GM18502 (cell line): ENCODE measurements at regions not wholly inside any gene's neighbourhood (a gene's known extent, or its start where the extent isn't known, plus 50 kb on each side); places are given as distances from the start of the nearest gene placed in this dataset.
"Not testable (repeated sequence)": the region's sequence is repeated elsewhere in the genome, so short reads cannot be mapped to it uniquely, and the experiment has no call there.

ENCODE experiments used
- ATAC-seq: cut with Tn5 transposase; IDR thresholded peaks from one replicate; pipeline ENCODE4 v1.9.1; 2021; ENCODE audit warnings: mild to moderate bottlenecking; ENCODE audit not compliant: unreplicated experiment, poor library complexity

GRCh38 chr5:10133830-10134229, 115.9 kb downstream of the ATPSCKMT start:
- no peak for ATAC-seq

DNA sequence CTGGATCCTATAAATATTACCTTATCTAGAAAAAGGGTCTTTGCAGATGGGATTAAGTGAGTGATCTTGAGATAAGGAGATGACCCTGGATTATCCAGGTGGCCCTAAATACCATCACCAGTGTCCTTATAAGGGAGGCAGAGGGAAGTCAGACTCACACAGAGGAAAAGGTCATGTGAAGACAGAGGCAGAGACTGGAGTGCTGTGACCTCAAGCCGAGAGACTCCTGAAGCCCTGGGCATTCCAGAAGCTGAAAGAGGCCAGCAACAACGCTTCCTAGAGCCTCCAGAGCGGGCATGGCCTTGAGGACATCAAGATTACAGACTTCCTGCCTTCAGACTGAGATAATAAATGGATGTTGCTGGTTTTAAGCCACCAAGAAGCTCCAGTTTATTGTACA, 118.8 kb downstream of the ATPSCKMT start:
- ATAC-seq, result no peak

- no peak for ATAC-seq
Observed at GRCh38 chr5:10126900-10127299, 122.8 kb downstream of the ATPSCKMT start.

DNA sequence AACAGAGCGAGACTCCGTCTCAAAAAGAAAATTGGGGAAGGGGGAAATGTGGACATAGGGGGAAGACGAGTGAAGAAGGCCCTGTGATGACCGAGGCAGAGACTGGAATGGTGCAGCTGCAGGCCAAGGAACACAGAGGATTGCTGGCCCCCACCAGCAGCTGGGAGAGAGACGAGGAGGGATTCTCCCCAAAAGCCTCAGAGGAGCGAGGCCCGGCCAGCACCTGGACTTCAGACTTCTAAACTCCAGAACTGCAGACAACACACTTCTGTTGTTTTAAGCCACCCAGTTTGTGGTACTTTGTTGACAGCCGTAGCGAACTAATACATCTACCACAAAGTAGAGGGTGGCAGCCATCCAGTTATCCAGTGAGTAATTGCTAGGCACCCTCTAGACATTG, 124.6 kb downstream of the ATPSCKMT start:
- no peak for ATAC-seq

DNA sequence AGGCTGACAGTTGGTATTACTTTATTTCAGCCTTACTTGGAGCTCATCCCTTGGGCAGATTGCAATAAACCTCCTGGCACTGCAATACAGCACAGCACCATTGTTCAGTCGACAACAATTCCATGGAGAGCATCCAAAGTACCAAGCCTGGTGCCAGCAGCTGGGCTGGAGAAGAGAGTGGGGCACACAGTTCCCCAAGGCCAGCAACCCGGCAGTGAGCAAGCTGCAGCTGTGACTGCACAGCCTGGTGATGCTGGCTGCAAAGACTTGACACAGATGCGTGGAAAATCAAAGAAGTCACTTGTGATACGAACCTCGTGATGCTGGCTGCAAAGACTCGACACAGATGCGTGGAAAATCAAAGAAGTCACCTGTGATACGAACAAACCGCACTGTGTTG, 125.4 kb downstream of the ATPSCKMT start:
- no peak for ATAC-seq

DNA sequence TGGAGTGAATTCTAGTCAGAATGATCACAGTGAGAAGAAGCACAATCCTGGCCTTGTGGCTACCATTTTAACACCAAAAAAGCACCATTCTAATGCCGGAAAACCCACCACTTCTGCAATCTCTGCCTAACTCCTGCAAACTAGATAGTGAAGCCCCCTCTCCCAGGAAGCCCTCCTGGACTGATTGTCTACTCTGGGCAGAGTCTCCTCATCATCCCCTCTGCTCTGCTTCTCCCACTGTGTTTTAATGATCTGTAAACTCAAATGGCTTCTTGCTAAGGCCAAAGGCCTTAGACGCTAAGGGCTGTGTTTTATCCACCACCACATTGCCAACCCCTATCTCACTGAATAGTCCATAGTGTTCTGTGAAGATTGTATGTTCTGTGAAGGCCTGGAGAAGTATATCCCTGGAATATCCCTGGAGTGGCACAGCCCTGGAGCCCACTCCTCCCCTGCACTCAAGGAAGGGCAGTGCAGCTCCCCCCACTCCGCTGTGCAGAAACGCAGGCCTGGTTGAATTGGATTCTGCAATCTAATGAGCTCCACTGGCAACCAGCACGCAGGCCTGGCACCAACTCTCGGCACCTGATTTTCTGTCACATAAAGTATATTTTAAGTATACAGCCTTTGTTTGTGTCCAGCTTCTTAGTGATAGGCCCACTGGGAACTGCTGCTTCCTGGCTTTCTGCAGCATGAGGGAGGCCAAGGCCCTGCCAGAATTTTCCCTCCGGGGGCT, 126.3 kb downstream of the ATPSCKMT start:
- no peak for ATAC-seq

- ATAC-seq, result no peak
Observed at GRCh38 chr5:10122076-10122726, 127.5 kb downstream of the ATPSCKMT start.

DNA sequence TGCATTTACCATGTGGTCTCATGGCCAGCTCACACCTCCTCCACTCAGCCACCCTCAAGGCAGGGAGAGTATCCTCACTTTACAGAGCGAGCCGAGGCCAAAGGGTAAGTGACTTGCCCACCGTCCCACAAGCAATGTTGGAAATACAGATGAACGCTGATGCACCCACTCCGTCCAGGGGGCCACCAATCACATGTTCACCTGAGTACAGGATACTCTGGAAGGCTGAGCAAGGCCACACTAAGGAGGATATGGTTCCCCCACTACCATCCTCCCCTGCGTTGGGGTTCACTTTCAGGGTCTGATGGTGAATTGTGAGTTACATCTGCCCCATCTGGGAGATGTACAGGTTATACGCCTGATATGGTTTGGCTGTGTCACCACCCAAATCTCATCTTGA, 128.8 kb downstream of the ATPSCKMT start:
- no peak for ATAC-seq

DNA sequence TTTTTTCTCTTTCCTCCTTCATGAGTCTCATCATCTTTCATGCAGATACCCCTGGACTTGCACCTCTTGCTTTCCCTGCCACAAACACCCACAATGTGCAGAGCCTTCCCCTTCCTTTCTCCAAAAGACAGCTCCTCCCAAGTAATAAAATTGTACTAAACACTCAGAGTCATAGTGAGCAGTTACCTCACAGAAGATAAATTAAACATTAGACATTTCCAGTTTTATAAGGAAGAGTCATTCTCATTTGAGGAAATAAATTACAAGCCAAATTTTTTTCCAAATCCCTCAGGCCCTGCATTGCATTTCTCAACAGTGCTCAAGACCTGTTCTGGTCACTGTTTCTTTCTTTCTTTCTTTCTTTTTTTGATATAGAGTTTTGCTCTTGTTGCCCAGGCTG, 131.5 kb downstream of the ATPSCKMT start:
- no peak for ATAC-seq

- ATAC-seq, result no peak
Observed at GRCh38 chr5:10116594-10116993, 133.1 kb downstream of the ATPSCKMT start.

GRCh38 chr5:10115669-10116068, 134.0 kb downstream of the ATPSCKMT start:
- ATAC-seq, result no peak

GRCh38 chr5:10111571-10111970, 138.1 kb downstream of the ATPSCKMT start:
- ATAC-seq, result peak; percentile 82

DNA sequence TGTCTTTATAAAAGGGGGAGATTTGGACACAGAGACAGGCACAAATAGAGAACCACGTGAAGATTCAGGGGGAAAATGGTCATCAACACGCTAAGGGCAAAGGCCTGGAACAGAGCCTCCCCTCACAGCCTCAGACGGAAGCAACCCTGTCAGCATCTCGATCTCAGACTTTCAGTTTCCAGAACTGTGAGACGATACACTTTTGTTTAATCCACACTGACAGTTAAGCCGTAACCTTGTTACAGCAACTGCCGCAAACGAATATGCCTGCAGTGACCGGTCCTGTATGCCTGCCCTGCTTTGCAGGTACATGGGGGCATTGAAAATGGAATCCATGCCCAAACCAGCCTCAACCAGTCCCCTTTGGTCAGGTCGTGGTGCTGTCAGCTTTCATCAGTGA, 139.5 kb downstream of the ATPSCKMT start:
- ATAC-seq, result no peak

- no peak for ATAC-seq
Observed at GRCh38 chr5:10109299-10109698, 140.4 kb downstream of the ATPSCKMT start.

DNA sequence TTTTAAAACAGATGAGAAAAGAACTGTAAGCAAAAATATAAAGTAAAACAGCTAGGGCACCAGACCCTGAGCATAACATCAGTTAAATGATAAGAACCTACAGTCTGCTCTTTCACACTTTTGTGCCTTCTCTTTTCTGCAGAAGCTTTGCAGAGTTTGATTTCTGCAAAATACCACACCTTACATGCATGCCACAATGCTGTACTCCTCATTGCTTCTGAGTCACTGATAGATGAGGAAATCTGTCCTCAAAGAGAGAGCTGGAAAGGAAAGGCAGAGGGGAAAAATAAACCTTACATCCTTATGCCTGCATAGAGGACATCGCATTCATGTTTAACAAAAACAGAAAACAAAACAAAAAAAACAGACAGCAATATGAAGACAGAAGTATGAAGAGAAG, 142.9 kb downstream of the ATPSCKMT start:
- ATAC-seq, result no peak

- ATAC-seq, result no peak
Observed at GRCh38 chr5:10106285-10106684, 143.4 kb downstream of the ATPSCKMT start.

GRCh38 chr5:10102706-10103497, 146.8 kb downstream of the ATPSCKMT start:
- ATAC-seq, result no peak

DNA sequence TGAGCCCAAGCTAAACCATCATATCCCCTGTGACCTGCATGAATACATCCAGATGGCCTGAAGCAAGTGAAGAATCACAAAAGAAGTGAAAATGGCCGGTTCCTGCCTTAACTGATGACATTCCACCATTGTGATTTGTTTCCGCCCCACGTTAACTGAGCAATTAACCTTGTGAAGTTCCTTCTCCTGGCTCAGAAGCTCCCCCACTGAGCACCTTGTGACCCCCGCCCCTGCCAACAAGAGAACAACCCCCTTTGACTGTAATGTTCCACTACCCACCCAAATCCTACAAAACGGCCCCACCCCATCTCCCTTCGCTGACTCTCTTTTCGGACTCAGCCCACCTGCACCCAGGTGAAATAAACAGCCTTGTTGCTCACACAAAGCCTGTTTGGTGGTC, 147.5 kb downstream of the ATPSCKMT start:
- ATAC-seq, result not testable (repeated sequence)

- ATAC-seq, result no peak
Observed at GRCh38 chr5:10099548-10099947, 150.1 kb downstream of the ATPSCKMT start.

DNA sequence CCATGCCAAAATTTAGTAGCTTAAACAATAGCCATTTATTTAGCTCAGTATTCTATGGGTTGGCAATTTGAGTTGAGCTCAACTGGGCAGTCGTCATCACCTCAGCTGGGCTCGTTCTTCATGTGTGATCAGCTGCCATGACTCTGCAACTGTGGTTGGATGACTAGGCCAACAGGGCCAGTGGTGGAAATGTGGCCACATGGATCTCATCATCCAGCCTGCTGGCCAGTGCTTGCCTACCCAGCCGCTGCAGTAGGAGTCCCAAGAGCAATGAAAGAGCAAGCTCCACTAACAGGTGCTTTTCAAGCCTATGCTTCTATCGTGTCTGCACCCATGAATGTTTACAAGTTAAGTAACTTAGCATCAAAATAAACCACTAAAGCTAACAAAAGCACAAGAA, 158.0 kb downstream of the ATPSCKMT start:
- no peak for ATAC-seq

DNA sequence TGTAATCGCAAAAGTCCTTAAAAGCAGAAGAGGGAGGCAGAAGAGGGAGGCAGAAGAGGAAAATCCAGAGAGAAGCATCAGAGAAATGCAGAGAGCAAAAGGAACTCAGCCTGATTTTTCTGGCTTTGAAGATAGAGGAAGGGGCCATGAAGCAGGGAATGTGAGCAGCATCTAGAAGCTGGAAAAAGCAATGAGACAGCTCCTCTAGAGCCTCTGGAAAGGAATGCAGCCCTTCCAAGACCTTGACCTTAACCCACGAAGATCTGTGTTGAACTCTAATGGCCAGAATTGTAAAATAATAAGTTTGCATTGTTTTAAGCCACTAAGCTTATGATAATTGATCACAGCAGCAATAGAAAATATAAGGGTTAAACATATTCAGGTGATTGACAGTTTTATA, 159.6 kb downstream of the ATPSCKMT start:
- ATAC-seq, result no peak
